ENCODE measurements at regions not wholly inside any gene's neighbourhood (a gene's known extent, or its start where the extent isn't known, plus 50 kb on each side); places are given as distances from the start of the nearest gene placed in this dataset.

GRCh38 chr7:131095346-131095745 is 232.3 kb upstream of the MKLN1 start:
- Histone ChIP-seq H3K27me3 (replicated peaks; ENCODE audit: control insufficient read depth, insufficient read depth, low read length, poor library complexity, severe bottlenecking) (no peaks in the 10 kb centered on the region), H3K27ac (ENCODE audit: insufficient read depth, low read length, poor library complexity, severe bottlenecking) (no peak overlapping the region), H3K4me1 (ENCODE audit: control insufficient read depth, insufficient read depth, low read length, poor library complexity, severe bottlenecking) (peaks cover 57% of the 10 kb centered on the region), H3K36me3 (ENCODE audit: control insufficient read depth, insufficient read depth, low read length) (peaks cover 11% of the 10 kb centered on the region), H3K9me3 (ENCODE audit: control insufficient read depth, low read length) (no peaks in the 10 kb centered on the region), H3K4me3 (ENCODE audit: insufficient read depth, low read depth, low read length, poor library complexity, severe bottlenecking) (no peak overlapping the region)
- DNase-seq = no peak

GRCh38 chr7:131096267-131096927 is 231.3 kb upstream of the MKLN1 start:
- H3K27me3 ChIP-seq (replicated peaks; ENCODE audit: control insufficient read depth, insufficient read depth, low read length, poor library complexity, severe bottlenecking) = no peaks in the 10 kb centered on the region
- DNase-seq = no peak
- H3K9me3 ChIP-seq (ENCODE audit: control insufficient read depth, low read length) = no peaks in the 10 kb centered on the region
- peaks cover 48% of the 10 kb centered on the region for H3K4me1 ChIP-seq (ENCODE audit: control insufficient read depth, insufficient read depth, low read length, poor library complexity, severe bottlenecking)
- H3K4me3 ChIP-seq (ENCODE audit: insufficient read depth, low read depth, low read length, poor library complexity, severe bottlenecking) = no peak overlapping the region
- no peak overlapping the region for H3K27ac ChIP-seq (ENCODE audit: insufficient read depth, low read length, poor library complexity, severe bottlenecking)
- H3K36me3 ChIP-seq (ENCODE audit: control insufficient read depth, insufficient read depth, low read length) = peaks cover 11% of the 10 kb centered on the region

GRCh38 chr7:131097662-131098376 is 229.9 kb upstream of the MKLN1 start:
- Histone ChIP-seq H3K4me3 (ENCODE audit: insufficient read depth, low read depth, low read length, poor library complexity, severe bottlenecking) (no peak overlapping the region), H3K36me3 (ENCODE audit: control insufficient read depth, insufficient read depth, low read length) (peaks cover 11% of the 10 kb centered on the region), H3K27me3 (replicated peaks; ENCODE audit: control insufficient read depth, insufficient read depth, low read length, poor library complexity, severe bottlenecking) (no peaks in the 10 kb centered on the region), H3K4me1 (ENCODE audit: control insufficient read depth, insufficient read depth, low read length, poor library complexity, severe bottlenecking) (peaks cover 44% of the 10 kb centered on the region), H3K27ac (ENCODE audit: insufficient read depth, low read length, poor library complexity, severe bottlenecking) (peak overlapping the region; percentile 24), H3K9me3 (ENCODE audit: control insufficient read depth, low read length) (no peaks in the 10 kb centered on the region)
- DNase-seq = no peak

- no peaks in the 10 kb centered on the region for H3K9me3 ChIP-seq (ENCODE audit: control insufficient read depth, low read length)
- H3K4me3 ChIP-seq (ENCODE audit: insufficient read depth, low read depth, low read length, poor library complexity, severe bottlenecking) = no peak overlapping the region
- no peak for DNase-seq
- peaks cover 47% of the 10 kb centered on the region for H3K4me1 ChIP-seq (ENCODE audit: control insufficient read depth, insufficient read depth, low read length, poor library complexity, severe bottlenecking)
- H3K36me3 ChIP-seq (ENCODE audit: control insufficient read depth, insufficient read depth, low read length) = peaks cover 11% of the 10 kb centered on the region
- H3K27me3 ChIP-seq (replicated peaks; ENCODE audit: control insufficient read depth, insufficient read depth, low read length, poor library complexity, severe bottlenecking) = no peaks in the 10 kb centered on the region
- H3K27ac ChIP-seq (ENCODE audit: insufficient read depth, low read length, poor library complexity, severe bottlenecking) = peak overlapping the region; percentile 24
Measured at GRCh38 chr7:131098527-131098926, 229.1 kb upstream of the MKLN1 start.

GRCh38 chr7:131100357-131101054 is 227.2 kb upstream of the MKLN1 start:
- H3K9me3 ChIP-seq (ENCODE audit: control insufficient read depth, low read length) = no peaks in the 10 kb centered on the region
- no peaks in the 10 kb centered on the region for H3K27me3 ChIP-seq (replicated peaks; ENCODE audit: control insufficient read depth, insufficient read depth, low read length, poor library complexity, severe bottlenecking)
- no peak overlapping the region for H3K4me3 ChIP-seq (ENCODE audit: insufficient read depth, low read depth, low read length, poor library complexity, severe bottlenecking)
- no peak for DNase-seq
- peak overlapping the region; percentile 56 for H3K27ac ChIP-seq (ENCODE audit: insufficient read depth, low read length, poor library complexity, severe bottlenecking)
- H3K36me3 ChIP-seq (ENCODE audit: control insufficient read depth, insufficient read depth, low read length) = no peaks in the 10 kb centered on the region
- H3K4me1 ChIP-seq (ENCODE audit: control insufficient read depth, insufficient read depth, low read length, poor library complexity, severe bottlenecking) = peaks cover 49% of the 10 kb centered on the region

GRCh38 chr7:131103997-131104396 is 223.7 kb upstream of the MKLN1 start:
- Histone ChIP-seq H3K27me3 (replicated peaks; ENCODE audit: control insufficient read depth, insufficient read depth, low read length, poor library complexity, severe bottlenecking) (no peaks in the 10 kb centered on the region), H3K9me3 (ENCODE audit: control insufficient read depth, low read length) (no peaks in the 10 kb centered on the region), H3K4me3 (ENCODE audit: insufficient read depth, low read depth, low read length, poor library complexity, severe bottlenecking) (peak overlapping the region; percentile 62), H3K27ac (ENCODE audit: insufficient read depth, low read length, poor library complexity, severe bottlenecking) (no peak overlapping the region), H3K4me1 (ENCODE audit: control insufficient read depth, insufficient read depth, low read length, poor library complexity, severe bottlenecking) (peaks cover 27% of the 10 kb centered on the region), H3K36me3 (ENCODE audit: control insufficient read depth, insufficient read depth, low read length) (peaks cover 8% of the 10 kb centered on the region)
- no peak for DNase-seq

GRCh38 chr7:131104596-131105293 is 222.9 kb upstream of the MKLN1 start:
- Histone ChIP-seq H3K9me3 (ENCODE audit: control insufficient read depth, low read length) (no peaks in the 10 kb centered on the region), H3K4me3 (ENCODE audit: insufficient read depth, low read depth, low read length, poor library complexity, severe bottlenecking) (peak overlapping the region; percentile 62), H3K36me3 (ENCODE audit: control insufficient read depth, insufficient read depth, low read length) (peaks cover 8% of the 10 kb centered on the region), H3K27ac (ENCODE audit: insufficient read depth, low read length, poor library complexity, severe bottlenecking) (peak overlapping the region; percentile 76), H3K4me1 (ENCODE audit: control insufficient read depth, insufficient read depth, low read length, poor library complexity, severe bottlenecking) (peaks cover 28% of the 10 kb centered on the region), H3K27me3 (replicated peaks; ENCODE audit: control insufficient read depth, insufficient read depth, low read length, poor library complexity, severe bottlenecking) (no peaks in the 10 kb centered on the region)
- DNase-seq = no peak

GRCh38 chr7:131105294-131105798 is 222.3 kb upstream of the MKLN1 start:
- Histone ChIP-seq H3K4me1 (ENCODE audit: control insufficient read depth, insufficient read depth, low read length, poor library complexity, severe bottlenecking) (peaks cover 28% of the 10 kb centered on the region), H3K4me3 (ENCODE audit: insufficient read depth, low read depth, low read length, poor library complexity, severe bottlenecking) (peak overlapping the region; percentile 62), H3K36me3 (ENCODE audit: control insufficient read depth, insufficient read depth, low read length) (peaks cover 8% of the 10 kb centered on the region), H3K27me3 (replicated peaks; ENCODE audit: control insufficient read depth, insufficient read depth, low read length, poor library complexity, severe bottlenecking) (no peaks in the 10 kb centered on the region), H3K9me3 (ENCODE audit: control insufficient read depth, low read length) (no peaks in the 10 kb centered on the region), H3K27ac (ENCODE audit: insufficient read depth, low read length, poor library complexity, severe bottlenecking) (peak overlapping the region; percentile 76)
- no peak for DNase-seq

- peak; percentile 83 to 84 (median 84) for DNase-seq
- peak overlapping the region; percentile 97 for H3K27ac ChIP-seq (ENCODE audit: insufficient read depth, low read length, poor library complexity, severe bottlenecking)
- H3K36me3 ChIP-seq (ENCODE audit: control insufficient read depth, insufficient read depth, low read length) = peaks cover 8% of the 10 kb centered on the region
- H3K4me3 ChIP-seq (ENCODE audit: insufficient read depth, low read depth, low read length, poor library complexity, severe bottlenecking) = peak overlapping the region; percentile 99
- H3K9me3 ChIP-seq (ENCODE audit: control insufficient read depth, low read length) = no peaks in the 10 kb centered on the region
- H3K27me3 ChIP-seq (replicated peaks; ENCODE audit: control insufficient read depth, insufficient read depth, low read length, poor library complexity, severe bottlenecking) = no peaks in the 10 kb centered on the region
- H3K4me1 ChIP-seq (ENCODE audit: control insufficient read depth, insufficient read depth, low read length, poor library complexity, severe bottlenecking) = peaks cover 34% of the 10 kb centered on the region
Measured at GRCh38 chr7:131105799-131106680, 221.6 kb upstream of the MKLN1 start.
